Loucy (cell line): ENCODE measurements at regions not wholly inside any gene's neighbourhood (a gene's known extent, or its start where the extent isn't known, plus 50 kb on each side); places are given as distances from the start of the nearest gene placed in this dataset.
"Not testable (repeated sequence)": the region's sequence is repeated elsewhere in the genome, so short reads cannot be mapped to it uniquely, and the experiment has no call there.

Experiments
- EZH2phosphoT487 ChIP-seq: fragments of 200-600 bp; IDR thresholded peaks from 2 replicates; pipeline ENCODE4 v1.6.1; 2018; ENCODE audit warnings: antibody characterized with exemption, mild to moderate bottlenecking, moderate library complexity, borderline replicate concordance
- TF ChIP-seq, protein P1 (sequence below): fragments of 200-600 bp; sonication (generic); conservative IDR thresholded peaks from 2 replicates; pipeline ENCODE4 v1.5.1; 2014; ENCODE audit warnings: mild to moderate bottlenecking, antibody characterized with exemption, low read length

DNA sequence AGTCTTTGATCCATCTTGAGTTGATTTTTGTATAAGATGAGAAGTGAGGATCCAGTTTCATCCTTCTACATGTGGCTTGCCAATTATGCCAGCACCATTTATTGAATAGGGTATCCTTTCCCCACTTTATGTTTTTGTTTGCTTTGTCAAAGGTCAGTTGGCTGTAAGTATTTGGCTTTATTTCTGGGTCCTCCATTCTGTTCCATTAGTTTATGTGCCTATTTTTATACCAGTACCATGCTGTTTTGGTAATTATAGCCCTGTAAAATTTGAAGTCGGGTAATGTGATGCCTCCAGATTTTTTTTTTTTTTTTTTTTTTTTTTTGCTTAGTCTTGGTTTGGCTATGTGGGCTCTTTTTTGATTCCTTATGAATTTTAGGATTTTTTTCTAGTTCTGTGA lies 203.0 kb upstream of the IRX5 start:
- TF ChIP-seq, protein P1, sequence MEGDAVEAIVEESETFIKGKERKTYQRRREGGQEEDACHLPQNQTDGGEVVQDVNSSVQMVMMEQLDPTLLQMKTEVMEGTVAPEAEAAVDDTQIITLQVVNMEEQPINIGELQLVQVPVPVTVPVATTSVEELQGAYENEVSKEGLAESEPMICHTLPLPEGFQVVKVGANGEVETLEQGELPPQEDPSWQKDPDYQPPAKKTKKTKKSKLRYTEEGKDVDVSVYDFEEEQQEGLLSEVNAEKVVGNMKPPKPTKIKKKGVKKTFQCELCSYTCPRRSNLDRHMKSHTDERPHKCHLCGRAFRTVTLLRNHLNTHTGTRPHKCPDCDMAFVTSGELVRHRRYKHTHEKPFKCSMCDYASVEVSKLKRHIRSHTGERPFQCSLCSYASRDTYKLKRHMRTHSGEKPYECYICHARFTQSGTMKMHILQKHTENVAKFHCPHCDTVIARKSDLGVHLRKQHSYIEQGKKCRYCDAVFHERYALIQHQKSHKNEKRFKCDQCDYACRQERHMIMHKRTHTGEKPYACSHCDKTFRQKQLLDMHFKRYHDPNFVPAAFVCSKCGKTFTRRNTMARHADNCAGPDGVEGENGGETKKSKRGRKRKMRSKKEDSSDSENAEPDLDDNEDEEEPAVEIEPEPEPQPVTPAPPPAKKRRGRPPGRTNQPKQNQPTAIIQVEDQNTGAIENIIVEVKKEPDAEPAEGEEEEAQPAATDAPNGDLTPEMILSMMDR: not testable (repeated sequence)
- TF ChIP-seq EZH2phosphoT487: not testable (repeated sequence)
